ENCODE measurements at regions not wholly inside any gene's neighbourhood (a gene's known extent, or its start where the extent isn't known, plus 50 kb on each side); places are given as distances from the start of the nearest gene placed in this dataset.

DNA sequence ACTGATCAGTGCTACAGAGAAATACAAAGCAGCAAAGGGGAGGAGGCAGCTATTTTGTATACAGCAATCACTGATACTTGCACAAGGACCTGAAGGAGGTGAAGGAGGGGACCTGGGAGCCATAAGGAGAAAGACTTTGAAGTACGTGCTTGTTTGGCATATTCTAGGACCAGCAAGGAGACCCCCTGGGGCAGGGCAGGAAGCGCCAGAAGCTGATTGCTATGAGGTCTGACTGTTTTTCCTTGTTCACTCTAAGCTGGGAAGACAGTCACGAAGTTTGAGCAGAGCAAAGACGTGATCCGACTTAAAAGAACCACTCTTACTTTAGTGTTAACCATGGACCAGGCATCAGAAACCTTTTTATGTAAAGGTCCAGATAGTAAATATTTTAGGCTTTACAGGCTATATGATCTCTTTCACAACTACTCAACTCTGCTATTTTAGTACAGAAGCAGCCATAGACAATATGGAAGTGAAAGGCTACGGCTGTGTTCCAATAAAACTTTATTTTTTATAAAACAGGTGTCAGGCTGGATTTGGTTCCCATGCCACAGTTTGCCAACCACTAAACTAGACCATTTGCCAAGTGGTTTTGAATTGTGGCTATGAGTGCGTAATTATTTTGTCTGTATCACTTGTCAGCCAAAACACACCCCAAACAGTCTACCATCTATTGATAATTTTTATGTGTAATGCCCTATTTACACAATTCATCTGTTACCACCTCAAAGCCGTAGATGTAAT lies 217.9 kb downstream of the PRL start:
- no peak for DNase-seq (ENCODE audit: low spot score)
- no peak overlapping the region for H3K27ac ChIP-seq (ENCODE audit: poor library complexity, severe bottlenecking)

DNA sequence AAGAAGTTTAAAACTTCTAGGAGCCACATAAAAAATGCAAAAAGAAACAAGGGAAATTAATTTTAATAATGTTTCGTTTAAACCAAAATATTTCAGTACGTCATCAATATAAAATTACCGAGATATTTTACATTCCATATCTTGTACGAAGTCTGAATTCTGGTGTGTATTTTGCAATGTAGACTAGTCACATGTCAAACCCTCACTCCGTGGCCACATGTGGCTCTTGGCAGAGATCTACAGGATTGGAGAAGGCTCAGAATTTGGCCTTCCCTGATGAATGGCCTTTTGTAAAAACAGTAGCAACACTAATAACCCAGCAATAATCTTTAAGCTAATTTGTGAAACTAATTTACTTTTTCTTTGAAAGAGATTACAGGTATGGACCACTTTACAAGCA lies 217.1 kb downstream of the PRL start:
- H3K4me1 ChIP-seq (ENCODE audit: insufficient read depth, poor library complexity, severe bottlenecking), result no peaks in the 10 kb centered on the region
- DNase-seq (ENCODE audit: low spot score), result no peak
- H3K27ac ChIP-seq (ENCODE audit: poor library complexity, severe bottlenecking), result no peak overlapping the region
- no peak for ATAC-seq (ENCODE audit: low read depth)
- H3K27me3 ChIP-seq (ENCODE audit: insufficient read depth, poor library complexity, severe bottlenecking), result no peaks in the 10 kb centered on the region
- H3K36me3 ChIP-seq (ENCODE audit: low read depth), result no peaks in the 10 kb centered on the region
- H3K4me3 ChIP-seq (ENCODE audit: severe bottlenecking), result no peak overlapping the region
- H3K9me3 ChIP-seq (ENCODE audit: severe bottlenecking), result no peaks in the 10 kb centered on the region
- TF ChIP-seq, protein P1, sequence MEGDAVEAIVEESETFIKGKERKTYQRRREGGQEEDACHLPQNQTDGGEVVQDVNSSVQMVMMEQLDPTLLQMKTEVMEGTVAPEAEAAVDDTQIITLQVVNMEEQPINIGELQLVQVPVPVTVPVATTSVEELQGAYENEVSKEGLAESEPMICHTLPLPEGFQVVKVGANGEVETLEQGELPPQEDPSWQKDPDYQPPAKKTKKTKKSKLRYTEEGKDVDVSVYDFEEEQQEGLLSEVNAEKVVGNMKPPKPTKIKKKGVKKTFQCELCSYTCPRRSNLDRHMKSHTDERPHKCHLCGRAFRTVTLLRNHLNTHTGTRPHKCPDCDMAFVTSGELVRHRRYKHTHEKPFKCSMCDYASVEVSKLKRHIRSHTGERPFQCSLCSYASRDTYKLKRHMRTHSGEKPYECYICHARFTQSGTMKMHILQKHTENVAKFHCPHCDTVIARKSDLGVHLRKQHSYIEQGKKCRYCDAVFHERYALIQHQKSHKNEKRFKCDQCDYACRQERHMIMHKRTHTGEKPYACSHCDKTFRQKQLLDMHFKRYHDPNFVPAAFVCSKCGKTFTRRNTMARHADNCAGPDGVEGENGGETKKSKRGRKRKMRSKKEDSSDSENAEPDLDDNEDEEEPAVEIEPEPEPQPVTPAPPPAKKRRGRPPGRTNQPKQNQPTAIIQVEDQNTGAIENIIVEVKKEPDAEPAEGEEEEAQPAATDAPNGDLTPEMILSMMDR (IDR thresholded peaks at IDR 0.05; ENCODE audit: poor library complexity, severe bottlenecking), result no peak

More for the DNA sequence above, 217.9 kb downstream of the PRL start:
- Histone ChIP-seq H3K27me3 (ENCODE audit: insufficient read depth, poor library complexity, severe bottlenecking) (no peaks in the 10 kb centered on the region), H3K36me3 (ENCODE audit: low read depth) (no peaks in the 10 kb centered on the region), H3K4me3 (ENCODE audit: severe bottlenecking) (no peak overlapping the region), H3K9me3 (ENCODE audit: severe bottlenecking) (no peaks in the 10 kb centered on the region), H3K4me1 (ENCODE audit: insufficient read depth, poor library complexity, severe bottlenecking) (no peaks in the 10 kb centered on the region)
- TF ChIP-seq, protein P1 (IDR thresholded peaks at IDR 0.05; ENCODE audit: poor library complexity, severe bottlenecking), result no peak
- no peak for ATAC-seq (ENCODE audit: low read depth)

DNA sequence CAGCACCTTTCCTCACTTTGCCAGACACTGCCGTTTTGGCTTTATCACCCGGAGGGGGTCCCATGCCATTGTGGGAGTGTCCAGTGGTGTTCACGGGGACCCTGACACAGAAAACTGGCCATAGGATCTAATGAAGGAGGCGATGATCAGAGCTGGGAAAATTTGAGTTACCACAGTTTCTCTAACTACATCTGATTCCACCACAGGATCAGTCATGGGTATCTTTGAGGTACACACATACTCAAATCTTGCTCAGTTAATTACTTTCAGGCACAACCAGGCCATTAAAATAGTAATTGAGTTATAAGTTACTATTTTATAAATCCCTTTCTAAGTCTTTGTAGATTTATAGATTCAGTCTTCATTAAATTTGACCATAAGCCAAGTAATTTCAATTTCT lies 215.1 kb downstream of the PRL start:
- Histone ChIP-seq H3K36me3 (ENCODE audit: low read depth) (no peaks in the 10 kb centered on the region), H3K4me3 (ENCODE audit: severe bottlenecking) (no peak overlapping the region), H3K4me1 (ENCODE audit: insufficient read depth, poor library complexity, severe bottlenecking) (no peaks in the 10 kb centered on the region), H3K9me3 (ENCODE audit: severe bottlenecking) (no peaks in the 10 kb centered on the region), H3K27me3 (ENCODE audit: insufficient read depth, poor library complexity, severe bottlenecking) (no peaks in the 10 kb centered on the region), H3K27ac (ENCODE audit: poor library complexity, severe bottlenecking) (no peak overlapping the region)
- TF ChIP-seq, protein P1 (IDR thresholded peaks at IDR 0.05; ENCODE audit: poor library complexity, severe bottlenecking), result no peak
- DNase-seq (ENCODE audit: low spot score), result no peak
- no peak for ATAC-seq (ENCODE audit: low read depth)

DNA sequence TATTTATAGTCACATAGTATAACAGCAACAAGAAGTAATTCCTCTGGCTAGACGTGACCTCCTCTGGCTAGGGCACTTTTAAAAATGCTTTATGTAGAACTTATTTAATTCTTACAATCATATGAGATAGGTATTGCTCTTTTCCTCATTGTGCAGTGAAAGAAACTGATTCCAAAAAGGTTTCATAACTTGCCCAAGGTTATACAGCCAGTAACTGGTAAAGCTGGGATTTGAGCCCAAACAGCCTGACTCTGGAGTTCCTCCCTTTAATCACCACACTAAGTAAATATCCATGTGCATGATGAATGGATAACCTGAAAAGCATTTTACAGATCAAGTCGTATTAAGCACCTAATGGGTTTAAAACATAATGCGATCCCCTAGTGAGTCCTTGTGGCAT lies 214.6 kb downstream of the PRL start:
- H3K4me1 ChIP-seq (ENCODE audit: insufficient read depth, poor library complexity, severe bottlenecking), result no peaks in the 10 kb centered on the region
- no peaks in the 10 kb centered on the region for H3K36me3 ChIP-seq (ENCODE audit: low read depth)
- H3K9me3 ChIP-seq (ENCODE audit: severe bottlenecking), result no peaks in the 10 kb centered on the region
- DNase-seq (ENCODE audit: low spot score) (no peak), ATAC-seq (ENCODE audit: low read depth) (no peak)
- TF ChIP-seq, protein P1 (IDR thresholded peaks at IDR 0.05; ENCODE audit: poor library complexity, severe bottlenecking), result no peak
- no peak overlapping the region for H3K27ac ChIP-seq (ENCODE audit: poor library complexity, severe bottlenecking)
- H3K4me3 ChIP-seq (ENCODE audit: severe bottlenecking), result no peak overlapping the region
- H3K27me3 ChIP-seq (ENCODE audit: insufficient read depth, poor library complexity, severe bottlenecking), result no peaks in the 10 kb centered on the region

DNA sequence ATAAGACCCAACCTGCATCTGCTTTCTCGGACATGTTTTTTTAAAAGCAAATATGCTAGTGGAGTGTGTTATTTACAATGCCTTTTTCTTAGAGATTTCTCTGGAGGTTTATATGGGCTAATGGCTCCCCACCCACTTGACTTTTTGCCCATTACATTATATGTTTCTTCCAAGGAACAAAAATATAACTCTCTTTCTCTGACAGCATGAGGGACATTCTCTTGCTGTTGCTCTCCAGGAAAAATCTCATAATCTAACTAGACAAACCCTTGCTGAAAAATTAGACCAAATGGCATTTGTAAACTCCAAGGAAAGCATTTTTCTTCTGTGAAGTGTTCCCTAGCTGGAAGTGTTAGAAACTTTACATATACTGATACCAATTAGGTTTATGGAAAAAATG lies 213.7 kb downstream of the PRL start:
- no peak overlapping the region for H3K4me3 ChIP-seq (ENCODE audit: severe bottlenecking)
- H3K36me3 ChIP-seq (ENCODE audit: low read depth), result no peaks in the 10 kb centered on the region
- no peaks in the 10 kb centered on the region for H3K27me3 ChIP-seq (ENCODE audit: insufficient read depth, poor library complexity, severe bottlenecking)
- no peaks in the 10 kb centered on the region for H3K4me1 ChIP-seq (ENCODE audit: insufficient read depth, poor library complexity, severe bottlenecking)
- no peak for DNase-seq (ENCODE audit: low spot score)
- ATAC-seq (ENCODE audit: low read depth), result no peak
- H3K9me3 ChIP-seq (ENCODE audit: severe bottlenecking), result no peaks in the 10 kb centered on the region
- H3K27ac ChIP-seq (ENCODE audit: poor library complexity, severe bottlenecking), result no peak overlapping the region
- TF ChIP-seq, protein P1 (IDR thresholded peaks at IDR 0.05; ENCODE audit: poor library complexity, severe bottlenecking), result no peak

All from RWPE2 (cell line).